Mesendoderm (in vitro differentiated cells): ENCODE measurements at regions not wholly inside any gene's neighbourhood (a gene's known extent, or its start where the extent isn't known, plus 50 kb on each side); places are given as distances from the start of the nearest gene placed in this dataset.

Experiments
- DNase-seq: peaks from one replicate; pipeline ENCODE4 v3.0.0; 2013
- H2AK5ac ChIP-seq: 2 replicates; pipeline ENCODE4 v1.6.1; 2013; ENCODE audit warnings: low read length, inconsistent platforms
- H2BK120ac ChIP-seq: 2 replicates; pipeline ENCODE4 v1.6.1; 2013; ENCODE audit warnings: low read depth, mild to moderate bottlenecking, low read length, moderate library complexity, mixed read lengths
- H2BK15ac ChIP-seq: replicated peaks from 2 replicates; pipeline ENCODE4 v1.6.1; 2013; ENCODE audit warnings: low read depth, mild to moderate bottlenecking, moderate library complexity
- H2BK5ac ChIP-seq: 2 replicates; pipeline ENCODE4 v1.6.1; 2013; ENCODE audit warnings: low read length, inconsistent platforms
- H3K18ac ChIP-seq: 2 replicates; pipeline ENCODE4 v1.6.1; 2013; ENCODE audit warnings: mild to moderate bottlenecking, low read length, mixed read lengths
- H3K23ac ChIP-seq: one replicate; pipeline ENCODE4 v1.6.1; 2013; ENCODE audit warnings: low read length
- H3K27ac ChIP-seq: 2 replicates; pipeline ENCODE4 v1.5.1; 2013; ENCODE audit warnings: low read depth, mild to moderate bottlenecking, inconsistent platforms, low read length, moderate library complexity
- H3K27me3 ChIP-seq: 2 replicates; pipeline ENCODE4 v1.6.1; 2013; ENCODE audit warnings: low read length, control low read depth, mild to moderate bottlenecking, inconsistent platforms; ENCODE audit not compliant: insufficient read depth, poor library complexity
- H3K36me3 ChIP-seq: 2 replicates; pipeline ENCODE4 v1.6.1; 2013; ENCODE audit warnings: low read length, inconsistent platforms; ENCODE audit not compliant: control insufficient read depth, insufficient read depth
- H3K4ac ChIP-seq: one replicate; pipeline ENCODE4 v1.6.1; 2013; ENCODE audit warnings: low read depth, mild to moderate bottlenecking, low read length, moderate library complexity
- H3K4me1 ChIP-seq: 2 replicates; pipeline ENCODE4 v1.6.1; 2013; ENCODE audit warnings: low read depth, low read length, inconsistent platforms; ENCODE audit not compliant: control insufficient read depth
- H3K4me2 ChIP-seq: 2 replicates; pipeline ENCODE4 v1.6.1; 2013; ENCODE audit warnings: low read length
- H3K4me3 ChIP-seq: 2 replicates; pipeline ENCODE4 v1.5.1; 2013; ENCODE audit warnings: mild to moderate bottlenecking, low read length
- H3K56ac ChIP-seq: one replicate; pipeline ENCODE4 v1.6.1; 2013; ENCODE audit warnings: low read length
- H3K79me1 ChIP-seq: 2 replicates; pipeline ENCODE4 v1.6.1; 2013; ENCODE audit warnings: low read length, inconsistent platforms
- H3K79me2 ChIP-seq: 2 replicates; pipeline ENCODE4 v1.6.1; 2013; ENCODE audit warnings: mild to moderate bottlenecking, low read length; ENCODE audit not compliant: control insufficient read depth, insufficient read depth
- H3K9ac ChIP-seq: 2 replicates; pipeline ENCODE4 v1.6.1; 2013; ENCODE audit warnings: low read length, inconsistent platforms
- H4K5ac ChIP-seq: one replicate; pipeline ENCODE4 v1.6.1; 2013; ENCODE audit warnings: low read length
- H4K8ac ChIP-seq: one replicate; pipeline ENCODE4 v1.6.1; 2013; ENCODE audit warnings: low read depth, mild to moderate bottlenecking, control low read depth, low read length, moderate library complexity
- WGBS: extraction: QIAGEN DNeasy Blood & Tissue Kit; methylation state at CpG from one replicate; pipeline ENCODE4 v1.1.7; 2013; ENCODE audit warnings: low lambda C conversion rate, missing lambda C conversion rate; ENCODE audit not compliant: insufficient coverage; ENCODE audit errors: extremely low coverage; 5-methylcytosine and 5-hydroxymethylcytosine counted together

DNA sequence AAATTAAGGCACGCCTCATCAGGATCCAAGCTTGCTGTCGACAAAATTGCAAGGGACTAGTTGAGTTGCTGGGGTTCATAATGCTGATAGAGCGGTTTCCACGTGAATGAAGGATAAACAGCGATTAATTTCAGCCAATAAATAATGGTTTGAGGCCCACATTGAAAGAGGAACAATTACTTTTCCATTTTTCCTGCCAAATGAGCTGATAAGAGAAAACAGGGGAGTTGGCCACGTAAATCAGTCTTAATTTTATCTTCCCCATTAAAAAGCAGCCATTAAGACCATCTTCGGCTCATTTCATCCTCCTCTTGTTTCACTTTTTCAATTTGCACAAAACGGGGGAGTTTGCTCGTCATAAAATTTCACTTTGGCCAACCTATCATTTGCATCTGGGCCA, 235.5 kb upstream of the RRP15 start:
- no peak overlapping the region for H3K9ac ChIP-seq
- H2BK120ac ChIP-seq = no peak overlapping the region
- no peaks in the 10 kb centered on the region for H3K4me1 ChIP-seq
- no peak overlapping the region for H2AK5ac ChIP-seq
- H3K36me3 ChIP-seq = no peaks in the 10 kb centered on the region
- no peak overlapping the region for H4K5ac ChIP-seq
- H3K27ac ChIP-seq = no peak overlapping the region
- no peak overlapping the region for H3K18ac ChIP-seq
- no peak overlapping the region for H4K8ac ChIP-seq
- WGBS = no CpG with 5 or more reads among the region's 9 CpGs
- no peak overlapping the region for H3K4me2 ChIP-seq
- H2BK5ac ChIP-seq = no peak overlapping the region
- no peak overlapping the region for H3K56ac ChIP-seq
- H2BK15ac ChIP-seq = no peak overlapping the region
- H3K79me2 ChIP-seq = no peaks in the 10 kb centered on the region
- no peak overlapping the region for H3K4me3 ChIP-seq
- no peak for DNase-seq
- no peaks in the 10 kb centered on the region for H3K79me1 ChIP-seq
- no peak overlapping the region for H3K4ac ChIP-seq
- H3K23ac ChIP-seq = no peak overlapping the region
- no peaks in the 10 kb centered on the region for H3K27me3 ChIP-seq

DNA sequence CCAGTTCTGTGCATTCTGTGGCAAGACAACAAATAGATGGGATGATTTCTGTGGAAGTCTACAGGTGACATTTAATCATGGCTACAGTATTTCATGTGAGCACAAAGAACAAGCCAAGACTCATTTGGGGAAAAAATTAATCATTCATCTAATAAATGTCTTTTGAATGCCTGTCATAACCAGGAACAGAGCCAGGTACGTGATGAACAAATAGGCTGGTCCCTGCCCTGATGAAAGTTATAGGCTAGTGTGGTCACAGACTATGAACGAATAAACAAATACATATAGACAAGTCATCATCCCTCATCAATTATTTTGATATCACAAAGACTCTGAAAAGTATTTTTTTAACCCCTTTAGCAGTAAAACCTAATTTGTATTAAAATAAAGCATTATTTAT, 226.4 kb upstream of the RRP15 start:
- Histone ChIP-seq H2BK15ac (no peak overlapping the region), H4K5ac (no peak overlapping the region), H4K8ac (no peak overlapping the region), H2AK5ac (no peak overlapping the region), H3K79me1 (no peaks in the 10 kb centered on the region), H3K27ac (no peak overlapping the region), H2BK5ac (no peak overlapping the region), H3K56ac (no peak overlapping the region), H3K23ac (no peak overlapping the region), H3K36me3 (no peaks in the 10 kb centered on the region), H3K4ac (no peak overlapping the region), H3K18ac (no peak overlapping the region), H3K79me2 (no peaks in the 10 kb centered on the region), H2BK120ac (no peak overlapping the region), H3K4me3 (no peak overlapping the region), H3K4me2 (no peak overlapping the region), H3K27me3 (no peaks in the 10 kb centered on the region), H3K9ac (no peak overlapping the region), H3K4me1 (no peaks in the 10 kb centered on the region)
- DNase-seq = no peak
- no CpG with 5 or more reads among the region's 2 CpGs for WGBS

DNA sequence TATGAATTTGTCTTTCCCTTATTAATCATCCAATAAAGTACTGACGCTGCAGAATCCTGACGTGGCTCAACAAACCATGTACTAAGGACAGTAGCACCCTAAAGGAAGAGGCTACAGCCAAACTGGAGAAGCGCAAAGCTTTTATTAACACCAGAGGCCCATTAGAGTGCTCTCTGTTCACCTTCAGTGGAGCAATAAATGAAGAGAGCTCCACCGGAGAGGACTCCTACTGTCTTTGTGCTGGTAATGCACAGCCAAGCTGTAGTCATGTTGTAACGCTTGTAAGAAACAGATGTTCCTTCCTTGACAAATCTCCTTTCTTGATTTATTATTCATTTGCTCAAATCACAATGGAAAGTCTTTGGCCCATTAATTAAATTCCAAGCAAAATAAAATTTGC, 220.7 kb upstream of the RRP15 start:
- no CpG with 5 or more reads among the region's 5 CpGs for WGBS
- H2BK15ac ChIP-seq = no peak overlapping the region

DNA sequence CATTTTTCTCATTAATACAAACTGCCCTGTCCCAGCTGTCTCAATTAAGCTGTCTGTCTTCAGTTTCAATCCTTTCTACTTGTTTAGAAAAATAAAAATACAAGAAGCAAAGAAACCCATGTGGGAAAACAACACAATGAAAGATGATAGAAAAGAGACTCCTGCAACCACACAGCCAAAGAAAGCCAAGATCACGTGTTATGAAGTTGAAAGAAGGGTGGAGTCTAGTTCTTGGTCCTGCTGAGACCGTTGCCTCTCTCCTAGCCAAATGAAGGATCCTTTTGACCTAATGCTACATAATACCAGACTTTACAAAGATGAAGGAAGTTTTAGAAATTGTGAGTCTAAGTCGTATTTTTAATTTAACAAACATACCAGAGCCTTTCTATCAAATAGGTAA, 218.8 kb upstream of the RRP15 start:
- Histone ChIP-seq H3K56ac (no peak overlapping the region), H2BK120ac (no peak overlapping the region), H3K4me3 (no peak overlapping the region), H2BK15ac (no peak overlapping the region), H2AK5ac (no peak overlapping the region), H3K27ac (no peak overlapping the region), H3K27me3 (no peaks in the 10 kb centered on the region), H3K4ac (no peak overlapping the region), H2BK5ac (no peak overlapping the region), H3K79me2 (no peaks in the 10 kb centered on the region), H3K36me3 (no peaks in the 10 kb centered on the region), H4K8ac (no peak overlapping the region), H3K18ac (no peak overlapping the region), H4K5ac (no peak overlapping the region), H3K79me1 (no peaks in the 10 kb centered on the region), H3K4me2 (no peak overlapping the region), H3K4me1 (no peaks in the 10 kb centered on the region), H3K23ac (no peak overlapping the region), H3K9ac (no peak overlapping the region)
- no CpG with 5 or more reads among the region's 3 CpGs for WGBS
- DNase-seq = no peak

More for the DNA sequence above, 220.7 kb upstream of the RRP15 start:
- no peak overlapping the region for H3K9ac ChIP-seq
- no peak overlapping the region for H3K4me2 ChIP-seq
- no peaks in the 10 kb centered on the region for H3K36me3 ChIP-seq
- no peak overlapping the region for H3K56ac ChIP-seq
- no peak for DNase-seq
- H3K4me3 ChIP-seq = no peak overlapping the region
- no peak overlapping the region for H3K27ac ChIP-seq
- H3K27me3 ChIP-seq = no peaks in the 10 kb centered on the region
- H3K79me1 ChIP-seq = no peaks in the 10 kb centered on the region
- H3K4me1 ChIP-seq = no peaks in the 10 kb centered on the region
- H3K79me2 ChIP-seq = no peaks in the 10 kb centered on the region
- no peak overlapping the region for H2BK120ac ChIP-seq
- H4K8ac ChIP-seq = no peak overlapping the region
- no peak overlapping the region for H2BK5ac ChIP-seq
- no peak overlapping the region for H4K5ac ChIP-seq
- H2AK5ac ChIP-seq = no peak overlapping the region
- no peak overlapping the region for H3K4ac ChIP-seq
- no peak overlapping the region for H3K18ac ChIP-seq
- H3K23ac ChIP-seq = no peak overlapping the region

DNA sequence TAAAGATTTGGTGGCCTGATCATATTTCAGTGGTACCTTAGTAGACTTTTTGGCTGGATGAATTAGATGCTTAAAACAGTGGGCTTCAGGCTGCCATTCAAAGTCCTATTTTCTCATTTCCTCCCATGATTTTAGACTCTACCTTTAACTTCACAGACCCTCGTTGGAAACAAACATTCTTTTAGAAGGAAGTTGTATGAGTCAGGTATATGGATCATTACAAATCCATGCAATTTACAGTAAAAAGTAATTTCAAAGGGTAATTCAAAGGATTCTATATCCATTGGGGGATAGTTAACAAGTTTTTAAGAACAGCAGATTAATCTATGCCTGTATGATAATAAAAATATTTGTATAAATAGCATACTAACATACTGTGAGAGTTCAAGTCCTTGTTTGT, 216.9 kb upstream of the RRP15 start:
- no peak for DNase-seq
- Histone ChIP-seq H3K23ac (no peak overlapping the region), H2BK120ac (no peak overlapping the region), H4K8ac (no peak overlapping the region), H3K27me3 (no peaks in the 10 kb centered on the region), H3K4me2 (no peak overlapping the region), H3K36me3 (no peaks in the 10 kb centered on the region), H3K4me3 (no peak overlapping the region), H3K27ac (no peak overlapping the region), H3K4ac (no peak overlapping the region), H3K18ac (no peak overlapping the region), H3K79me2 (no peaks in the 10 kb centered on the region), H3K4me1 (no peaks in the 10 kb centered on the region), H3K56ac (no peak overlapping the region), H3K79me1 (no peaks in the 10 kb centered on the region), H2BK15ac (no peak overlapping the region), H3K9ac (no peak overlapping the region), H2AK5ac (no peak overlapping the region), H4K5ac (no peak overlapping the region), H2BK5ac (no peak overlapping the region)
- WGBS = no CpG with 5 or more reads among the region's 1 CpG

DNA sequence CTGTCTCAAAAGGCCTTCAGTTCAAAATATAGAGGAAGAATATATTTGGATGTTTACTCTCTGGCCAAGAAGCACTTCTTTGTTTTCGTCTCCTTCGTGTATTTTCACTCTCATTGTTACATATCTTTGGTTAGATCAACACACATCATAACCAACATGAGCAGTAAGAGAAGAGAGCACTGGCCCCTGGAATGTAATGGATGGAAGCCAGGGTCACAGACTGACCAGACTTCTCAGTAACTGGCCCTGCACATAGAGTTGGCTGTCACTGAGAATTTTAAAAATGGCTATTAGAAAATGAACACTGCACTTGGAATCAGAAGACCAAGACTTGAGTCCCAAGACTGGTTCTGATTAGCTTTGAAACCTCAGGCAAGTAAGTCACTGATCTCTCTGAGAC, 215.9 kb upstream of the RRP15 start:
- Histone ChIP-seq H3K4me2 (no peak overlapping the region), H4K8ac (no peak overlapping the region), H3K18ac (no peak overlapping the region), H3K4me1 (no peaks in the 10 kb centered on the region), H2AK5ac (no peak overlapping the region), H3K23ac (no peak overlapping the region), H3K27ac (no peak overlapping the region), H3K4ac (no peak overlapping the region), H3K27me3 (no peaks in the 10 kb centered on the region), H2BK15ac (no peak overlapping the region), H3K79me2 (no peaks in the 10 kb centered on the region), H3K4me3 (no peak overlapping the region), H3K36me3 (no peaks in the 10 kb centered on the region), H3K56ac (no peak overlapping the region), H2BK120ac (no peak overlapping the region), H2BK5ac (no peak overlapping the region), H4K5ac (no peak overlapping the region), H3K79me1 (no peaks in the 10 kb centered on the region), H3K9ac (no peak overlapping the region)
- no peak for DNase-seq
- WGBS = no CpG with 5 or more reads among the region's 2 CpGs
